GM21367 (cell line): ENCODE measurements at regions not wholly inside any gene's neighbourhood (a gene's known extent, or its start where the extent isn't known, plus 50 kb on each side); places are given as distances from the start of the nearest gene placed in this dataset.

Source experiments
- ATAC-seq: cut with Tn5 transposase; IDR thresholded peaks from one replicate; pipeline ENCODE4 v1.9.1; 2021; ENCODE audit not compliant: unreplicated experiment

DNA sequence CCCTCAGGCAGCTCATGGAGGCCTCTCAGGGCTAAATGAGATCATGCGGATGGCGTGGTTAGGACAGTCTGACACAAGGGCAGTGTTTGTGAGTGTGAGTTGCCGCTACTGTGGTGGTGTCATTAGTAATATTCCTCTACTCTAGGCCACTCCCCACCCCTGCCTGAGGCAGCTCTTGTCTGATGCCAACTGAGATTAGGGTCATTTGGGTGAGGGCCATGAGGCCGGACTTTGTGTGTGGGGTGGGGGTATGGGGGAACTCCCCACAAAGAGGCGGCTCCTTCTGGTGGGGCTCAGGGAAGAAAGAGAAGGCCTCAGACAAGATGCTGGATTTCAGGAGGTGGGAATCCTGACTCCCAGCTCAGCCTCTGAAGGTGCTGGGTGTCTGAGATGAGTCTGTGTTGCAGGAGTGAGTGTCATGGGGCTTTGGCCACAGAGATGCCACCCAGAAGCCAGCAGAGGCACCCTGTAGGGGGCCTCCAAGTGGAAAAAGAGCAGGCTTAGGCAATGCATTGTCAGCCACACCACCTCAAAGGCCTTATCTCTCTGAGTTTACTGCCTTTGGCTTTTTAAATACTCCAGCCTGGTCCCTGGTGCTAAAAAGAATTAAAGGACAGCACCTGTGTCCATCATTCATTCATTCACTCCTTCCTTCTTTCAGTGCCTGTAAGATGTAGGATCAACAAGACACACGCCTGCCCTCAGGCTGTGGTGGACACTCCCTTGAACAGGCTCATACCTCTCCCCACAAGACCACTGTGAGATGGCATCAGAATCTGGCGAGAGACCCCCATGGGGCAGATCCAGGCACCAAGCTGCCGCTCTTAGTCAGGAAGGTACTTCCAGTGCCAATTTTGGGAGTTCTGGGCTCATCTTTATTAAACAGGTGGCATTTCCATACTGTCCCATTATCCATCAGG lies 175.2 kb downstream of the MRPL14 start:
- ATAC-seq = no peak

- no peak for ATAC-seq
These were observed 176.0 kb downstream of the MRPL14 start for GRCh38 chr6:43951063-43951755.

- ATAC-seq = no peak
These were observed 176.6 kb downstream of the MRPL14 start for GRCh38 chr6:43950731-43951062.

DNA sequence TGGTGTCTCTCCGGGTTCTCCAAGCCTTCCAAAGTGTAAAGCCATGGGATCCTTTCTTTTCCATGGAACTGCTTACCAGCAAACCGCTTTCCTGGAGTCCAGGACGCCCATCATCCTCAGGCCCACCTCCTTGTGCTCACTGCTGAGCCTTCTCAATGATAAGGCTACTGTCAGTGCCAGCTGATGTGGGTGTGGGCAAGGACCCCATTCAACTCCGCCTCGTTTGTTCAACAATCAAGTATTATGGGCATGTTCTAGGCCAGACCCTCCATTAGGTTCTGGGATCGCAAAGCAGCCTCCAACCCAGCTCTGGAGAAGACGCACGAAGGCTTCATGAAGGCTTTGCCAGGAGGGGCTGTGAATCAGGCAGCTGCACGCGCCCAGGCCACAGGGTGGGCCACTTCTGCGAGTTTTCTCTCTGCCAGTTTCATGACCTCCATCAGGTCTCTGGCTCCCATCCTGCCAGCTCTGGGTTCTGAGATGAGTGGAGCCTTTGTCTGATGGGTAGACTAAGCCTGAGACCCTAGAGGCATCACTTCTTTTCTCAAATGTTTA lies 177.1 kb downstream of the MRPL14 start:
- no peak for ATAC-seq

DNA sequence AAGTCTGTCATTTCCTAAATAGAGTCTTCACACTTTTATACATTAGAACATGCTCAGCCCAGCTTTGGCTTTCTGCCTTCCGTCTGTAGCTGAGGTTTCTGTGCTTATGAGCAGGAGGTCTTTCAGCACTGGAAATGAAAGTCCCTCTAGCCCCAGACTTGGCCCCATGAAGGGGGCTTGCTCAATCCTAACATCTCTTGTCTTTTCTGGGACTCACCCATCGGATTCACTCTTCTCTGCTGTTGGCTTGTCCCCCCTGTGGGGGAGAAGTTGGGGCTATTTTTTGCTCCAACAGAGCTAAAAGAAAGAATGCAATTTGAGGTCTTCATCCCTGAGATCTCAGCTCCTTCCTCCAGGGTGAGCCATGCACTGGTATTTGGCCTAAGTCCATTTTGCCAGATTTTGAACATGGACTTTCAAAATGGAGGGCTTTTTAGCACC lies 177.7 kb downstream of the MRPL14 start:
- no peak for ATAC-seq

GRCh38 chr6:43948527-43949485 lies 178.4 kb downstream of the MRPL14 start:
- no peak for ATAC-seq

DNA sequence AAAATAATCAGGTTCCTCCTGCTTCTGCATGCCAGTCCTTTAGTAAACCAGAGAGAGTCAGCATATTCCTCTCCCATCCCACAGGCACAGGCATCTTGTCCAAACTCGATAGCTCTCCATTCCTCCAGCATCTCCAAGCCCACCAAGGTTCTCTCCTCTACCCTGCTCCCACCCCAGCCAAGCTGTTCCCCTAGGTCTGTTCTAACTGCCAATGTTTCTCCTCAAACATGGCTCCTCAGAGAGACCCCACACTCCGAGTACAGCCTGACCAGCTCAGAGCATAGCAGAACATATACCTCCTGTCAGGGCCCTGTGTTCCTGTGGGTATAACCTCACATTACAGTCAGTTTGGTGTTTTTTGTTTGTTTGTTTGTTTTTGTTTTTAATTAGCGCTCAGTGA lies 177.8 kb downstream of the VEGFA start:
- no peak for ATAC-seq

DNA sequence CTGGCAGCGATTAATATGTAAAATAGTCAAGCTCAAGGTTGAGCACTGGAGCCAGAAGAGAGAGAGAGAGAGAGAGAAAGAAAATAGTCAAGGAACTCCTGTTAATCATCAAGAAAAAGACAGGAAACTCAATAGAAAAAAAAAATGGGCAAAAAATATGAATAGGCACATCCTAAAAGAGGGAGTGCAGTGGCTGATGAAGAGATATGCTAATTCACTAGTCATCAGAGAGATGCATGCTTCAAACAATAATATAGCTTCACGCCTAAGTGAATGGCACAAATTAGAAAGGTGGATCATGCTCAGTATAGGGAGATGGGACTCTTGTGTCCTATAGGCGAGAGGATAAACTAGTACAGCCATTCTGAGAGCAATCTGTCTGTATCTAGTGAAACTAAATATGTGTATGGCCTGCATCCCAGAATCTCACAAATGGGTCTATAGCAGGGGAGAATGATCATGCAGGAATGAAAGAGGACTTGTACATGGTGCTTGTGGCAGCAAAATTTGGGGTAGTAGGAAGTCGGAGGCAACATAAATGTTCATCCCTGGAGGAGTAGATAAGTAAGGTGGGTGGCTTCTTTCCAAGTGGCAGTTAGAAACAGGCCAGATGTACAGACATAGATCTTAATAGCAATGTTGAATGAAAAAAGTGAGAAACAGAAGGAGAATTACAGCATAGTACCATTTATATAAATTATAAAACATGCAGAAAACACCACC lies 176.8 kb downstream of the VEGFA start:
- ATAC-seq = no peak

- no peak for ATAC-seq
These were observed 175.7 kb downstream of the VEGFA start for GRCh38 chr6:43945768-43946080.

DNA sequence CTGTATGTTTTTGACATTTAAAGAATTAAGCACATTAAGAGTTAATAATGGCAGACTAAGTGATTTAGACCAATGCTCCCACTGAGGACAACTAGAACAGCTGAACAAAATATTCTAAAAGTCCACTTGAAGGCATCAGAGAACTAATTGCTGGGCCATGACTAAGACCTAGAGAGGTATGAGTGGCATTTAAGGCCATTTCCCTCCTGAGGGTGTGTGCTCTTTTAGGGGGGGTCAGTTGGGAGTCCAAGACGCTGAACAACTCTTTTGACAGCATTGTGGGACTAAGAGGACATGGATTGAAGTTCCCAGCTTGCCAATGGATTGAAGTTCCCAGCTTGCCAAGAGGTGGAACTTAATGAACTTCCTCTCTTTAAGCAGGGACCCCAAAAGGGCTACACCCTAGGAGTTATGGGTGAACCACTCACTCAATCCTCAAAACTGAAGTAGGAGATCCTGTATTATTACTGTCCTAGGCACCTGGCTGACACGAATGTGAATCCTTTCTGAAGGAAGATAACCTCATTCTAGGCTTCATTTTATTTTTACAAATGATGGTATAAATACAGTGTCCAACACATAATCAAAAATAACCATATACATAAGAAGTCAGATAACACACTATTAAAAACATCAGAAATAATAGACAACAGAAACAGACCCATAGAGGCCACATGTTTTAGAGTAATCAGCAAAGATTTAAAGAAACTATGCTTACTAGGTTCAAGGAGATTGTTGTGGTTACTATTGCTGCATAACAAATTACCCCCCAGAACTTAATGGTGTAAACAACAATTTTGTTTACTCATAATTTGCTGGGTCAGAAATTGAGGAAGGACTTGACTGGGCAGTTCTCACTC lies 175.1 kb downstream of the VEGFA start:
- ATAC-seq = no peak

DNA sequence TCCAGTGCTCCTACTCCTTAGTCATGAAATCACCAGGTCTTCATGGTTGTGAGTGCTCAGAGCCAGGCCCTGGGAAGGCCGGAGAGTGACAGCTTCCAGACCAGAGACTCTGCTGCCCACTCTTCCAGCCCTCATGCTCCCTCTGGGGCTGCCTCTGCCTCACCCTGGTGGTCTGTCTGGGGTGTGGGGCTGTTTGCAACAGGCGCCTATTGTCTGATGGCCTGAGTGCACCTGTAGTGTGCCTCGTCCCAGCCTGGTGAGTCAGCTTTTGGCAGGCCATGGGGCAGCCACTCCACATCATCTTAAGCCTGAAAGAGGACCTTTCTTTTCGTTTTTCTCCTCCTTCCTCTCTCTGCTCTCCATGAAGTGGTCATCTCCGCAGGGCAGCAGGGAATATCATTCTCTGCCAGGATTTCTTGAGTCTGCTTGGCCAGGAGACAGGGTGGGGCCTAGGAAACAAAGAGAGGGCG lies 173.8 kb downstream of the VEGFA start:
- ATAC-seq = no peak

DNA sequence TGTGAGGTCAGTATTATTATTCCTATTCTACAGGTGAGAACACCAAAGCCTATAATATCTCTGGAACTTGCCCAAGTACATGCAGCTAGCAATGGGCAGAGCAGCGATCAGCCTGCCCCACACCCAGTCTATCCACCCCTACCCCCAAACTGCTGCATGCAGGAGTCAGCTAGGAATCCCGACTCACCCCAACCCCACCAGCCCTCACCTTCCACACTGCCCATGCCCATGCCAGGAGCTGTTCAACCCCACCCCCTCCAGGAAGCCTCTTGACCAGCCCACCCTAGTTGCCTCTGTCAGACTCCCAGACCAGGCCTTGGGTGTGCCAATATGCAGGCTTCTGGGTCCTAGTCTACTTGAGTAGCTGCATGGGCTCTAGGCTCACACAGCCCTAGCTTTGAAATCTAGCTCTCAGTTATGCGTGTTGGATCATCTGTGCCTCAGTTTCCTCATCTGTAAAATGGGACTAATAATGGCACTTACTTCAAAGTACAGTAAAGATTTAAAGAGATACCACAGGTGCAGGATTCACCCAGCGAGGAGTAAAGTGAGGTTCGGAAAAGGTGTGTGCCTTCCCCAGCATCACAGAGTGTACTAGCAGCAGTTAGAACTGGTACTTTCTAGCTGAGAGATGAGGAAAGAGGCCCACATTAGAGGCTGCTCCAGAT lies 173.2 kb downstream of the VEGFA start:
- ATAC-seq = no peak

DNA sequence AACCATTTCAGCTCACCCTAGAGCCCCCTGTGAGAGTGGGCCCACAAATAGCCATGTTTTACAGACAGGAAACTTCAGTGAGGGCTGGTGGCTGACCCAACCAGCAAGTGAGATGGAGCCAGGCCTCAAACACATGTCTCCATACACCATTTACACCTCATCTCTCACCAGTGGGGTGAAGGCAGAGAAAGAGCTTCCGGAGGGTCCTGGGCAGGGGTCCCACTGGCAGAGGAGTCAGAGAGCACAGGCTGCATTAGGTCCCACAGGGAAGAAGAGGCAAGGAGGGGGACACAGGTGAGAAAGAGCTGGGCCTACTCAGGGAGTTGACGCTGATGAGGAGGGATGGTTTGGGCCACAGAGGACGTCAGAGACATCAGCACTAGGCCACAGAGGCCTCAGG lies 172.6 kb downstream of the VEGFA start:
- ATAC-seq = no peak

GRCh38 chr6:43942011-43942442 lies 172.0 kb downstream of the VEGFA start:
- ATAC-seq = no peak

DNA sequence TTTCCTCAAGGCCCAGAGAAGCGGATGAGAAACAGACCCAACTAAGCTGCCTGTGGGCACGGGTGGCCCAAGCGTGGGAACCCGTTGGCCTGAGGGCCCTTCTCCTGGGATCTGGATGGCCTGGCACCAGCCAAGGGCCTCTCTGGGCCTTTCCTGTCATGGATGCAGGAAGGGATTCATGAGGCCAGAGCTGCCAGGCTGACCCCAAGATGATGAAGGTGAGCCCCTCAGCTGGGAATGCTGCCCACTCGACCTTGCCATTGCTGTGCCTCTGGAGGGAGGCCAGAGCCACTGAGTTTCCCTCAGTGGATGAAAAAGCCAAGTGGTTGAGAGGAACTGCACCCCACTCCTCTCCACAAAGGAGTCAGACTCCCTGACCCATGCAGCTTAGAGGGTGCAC lies 171.2 kb downstream of the VEGFA start:
- no peak for ATAC-seq

- no peak for ATAC-seq
These were observed 170.5 kb downstream of the VEGFA start for GRCh38 chr6:43940393-43941087.

- no peak for ATAC-seq
These were observed 170.0 kb downstream of the VEGFA start for GRCh38 chr6:43940071-43940392.

- ATAC-seq = no peak
These were observed 169.5 kb downstream of the VEGFA start for GRCh38 chr6:43939281-43940070.
